HL-60 (cell line): ENCODE measurements at regions not wholly inside any gene's neighbourhood (a gene's known extent, or its start where the extent isn't known, plus 50 kb on each side); places are given as distances from the start of the nearest gene placed in this dataset.

Source experiments
- CTCF ChIP-seq: IDR thresholded peaks from one replicate; pipeline ENCODE4 v1.5.1; 2011; ENCODE audit warnings: low read length, control low read depth, inconsistent platforms; ENCODE audit not compliant: insufficient read depth
- POLR2AphosphoS5 ChIP-seq: IDR thresholded peaks from 2 replicates; pipeline ENCODE4 v1.6.1; 2012; ENCODE audit warnings: low read depth
- REST ChIP-seq: IDR thresholded peaks from 2 replicates; pipeline ENCODE4 v1.6.1; 2012; ENCODE audit warnings: low read depth; ENCODE audit not compliant: insufficient replicate concordance

- TF ChIP-seq REST (no peak), CTCF (no peak), POLR2AphosphoS5 (no peak)
Observed at GRCh38 chr3:127426444-127427153, 138.8 kb upstream of the PRR20G start.
